ENCODE measurements at regions not wholly inside any gene's neighbourhood (a gene's known extent, or its start where the extent isn't known, plus 50 kb on each side); places are given as distances from the start of the nearest gene placed in this dataset.

GRCh38 chr7:41571573-41571972, 131.3 kb downstream of the INHBA start:
- Histone ChIP-seq H3K4me1 (ENCODE audit: low read length) (no peaks in the 10 kb centered on the region), H3K9ac (ENCODE audit: low read length) (no peak overlapping the region), H3K4me2 (ENCODE audit: low read length) (no peak overlapping the region), H3K36me3 (replicated peaks; ENCODE audit: low read depth, low read length) (no peaks in the 10 kb centered on the region), H3K27me3 (ENCODE audit: low read depth, low read length) (no peaks in the 10 kb centered on the region), H3K4me3 (ENCODE audit: low read length) (no peak overlapping the region), H3K9me3 (ENCODE audit: insufficient read depth, low read length) (no peaks in the 10 kb centered on the region), H2AFZ (ENCODE audit: low read depth, low read length) (no peak overlapping the region), H3K79me2 (ENCODE audit: low read length) (no peaks in the 10 kb centered on the region), H4K20me1 (ENCODE audit: insufficient read depth, low read length) (no peaks in the 10 kb centered on the region), H3K27ac (ENCODE audit: low read length) (no peak overlapping the region)
- no peak for TF ChIP-seq EZH2phosphoT487 (IDR thresholded peaks at IDR 0.05; ENCODE audit: low read depth)
- TF ChIP-seq CTCF (IDR thresholded peaks at IDR 0.05; ENCODE audit: low read depth, low read length): no peak

- Histone ChIP-seq H3K79me2 (ENCODE audit: low read length) (no peaks in the 10 kb centered on the region), H3K4me2 (ENCODE audit: low read length) (no peak overlapping the region), H3K27me3 (ENCODE audit: low read depth, low read length) (no peaks in the 10 kb centered on the region), H4K20me1 (ENCODE audit: insufficient read depth, low read length) (no peaks in the 10 kb centered on the region), H3K9ac (ENCODE audit: low read length) (no peak overlapping the region), H3K4me3 (ENCODE audit: low read length) (no peak overlapping the region), H3K9me3 (ENCODE audit: insufficient read depth, low read length) (no peaks in the 10 kb centered on the region), H3K4me1 (ENCODE audit: low read length) (no peaks in the 10 kb centered on the region), H2AFZ (ENCODE audit: low read depth, low read length) (no peak overlapping the region), H3K36me3 (replicated peaks; ENCODE audit: low read depth, low read length) (no peaks in the 10 kb centered on the region), H3K27ac (ENCODE audit: low read length) (no peak overlapping the region)
- TF ChIP-seq CTCF (IDR thresholded peaks at IDR 0.05; ENCODE audit: low read depth, low read length) (no peak), EZH2phosphoT487 (IDR thresholded peaks at IDR 0.05; ENCODE audit: low read depth) (no peak)
Measured at GRCh38 chr7:41570766-41571165, 132.1 kb downstream of the INHBA start.

- H3K4me1 ChIP-seq (ENCODE audit: low read length): no peaks in the 10 kb centered on the region
- no peak overlapping the region for H3K4me3 ChIP-seq (ENCODE audit: low read length)
- no peak overlapping the region for H2AFZ ChIP-seq (ENCODE audit: low read depth, low read length)
- no peak overlapping the region for H3K9ac ChIP-seq (ENCODE audit: low read length)
- H3K4me2 ChIP-seq (ENCODE audit: low read length): no peak overlapping the region
- H3K27me3 ChIP-seq (ENCODE audit: low read depth, low read length): no peaks in the 10 kb centered on the region
- no peak overlapping the region for H3K27ac ChIP-seq (ENCODE audit: low read length)
- no peaks in the 10 kb centered on the region for H3K79me2 ChIP-seq (ENCODE audit: low read length)
- no peaks in the 10 kb centered on the region for H3K36me3 ChIP-seq (replicated peaks; ENCODE audit: low read depth, low read length)
- H4K20me1 ChIP-seq (ENCODE audit: insufficient read depth, low read length): no peaks in the 10 kb centered on the region
- H3K9me3 ChIP-seq (ENCODE audit: insufficient read depth, low read length): no peaks in the 10 kb centered on the region
- TF ChIP-seq EZH2phosphoT487 (IDR thresholded peaks at IDR 0.05; ENCODE audit: low read depth) (no peak), CTCF (IDR thresholded peaks at IDR 0.05; ENCODE audit: low read depth, low read length) (no peak)
Measured at GRCh38 chr7:41568135-41568534, 134.8 kb downstream of the INHBA start.

GRCh38 chr7:41567731-41568114, 135.2 kb downstream of the INHBA start:
- H2AFZ ChIP-seq (ENCODE audit: low read depth, low read length): no peak overlapping the region
- H3K27ac ChIP-seq (ENCODE audit: low read length): no peak overlapping the region
- no peaks in the 10 kb centered on the region for H3K9me3 ChIP-seq (ENCODE audit: insufficient read depth, low read length)
- no peaks in the 10 kb centered on the region for H3K79me2 ChIP-seq (ENCODE audit: low read length)
- no peaks in the 10 kb centered on the region for H3K36me3 ChIP-seq (replicated peaks; ENCODE audit: low read depth, low read length)
- TF ChIP-seq EZH2phosphoT487 (IDR thresholded peaks at IDR 0.05; ENCODE audit: low read depth) (no peak), CTCF (IDR thresholded peaks at IDR 0.05; ENCODE audit: low read depth, low read length) (no peak)
- H3K4me2 ChIP-seq (ENCODE audit: low read length): no peak overlapping the region
- H3K9ac ChIP-seq (ENCODE audit: low read length): no peak overlapping the region
- H3K4me3 ChIP-seq (ENCODE audit: low read length): no peak overlapping the region
- no peaks in the 10 kb centered on the region for H4K20me1 ChIP-seq (ENCODE audit: insufficient read depth, low read length)
- no peaks in the 10 kb centered on the region for H3K4me1 ChIP-seq (ENCODE audit: low read length)
- H3K27me3 ChIP-seq (ENCODE audit: low read depth, low read length): no peaks in the 10 kb centered on the region

Data from OCI-LY3 (cell line).